Uterus (tissue), 2 donors: ENCODE measurements at regions not wholly inside any gene's neighbourhood (a gene's known extent, or its start where the extent isn't known, plus 50 kb on each side); places are given as distances from the start of the nearest gene placed in this dataset.

Experiments
- CTCF ChIP-seq, 4 experiments: fragments of 200-600 bp in 2 of 4; fragments of 450-650 bp in 2 of 4; sonication (generic) in 2 of 4; IDR thresholded peaks; one replicate each; pipeline ENCODE4 v1.5.1; 2016 to 2019; ENCODE audit warnings: antibody characterized with exemption in 4 of 4, mild to moderate bottlenecking in 2 of 4, moderate library complexity in 1 of 4
- POLR2A ChIP-seq, 2 donors: fragments of 450-650 bp; IDR thresholded peaks; one replicate each; pipeline ENCODE4 v1.6.1; 2016; ENCODE audit warnings: antibody characterized with exemption in 2 of 2, mild to moderate bottlenecking in 1 of 2, moderate library complexity in 1 of 2

GRCh38 chr1:69223156-69223555, 344.6 kb upstream of the LRRC7 start:
- TF ChIP-seq CTCF (IDR thresholded peaks at IDR 0.05), result no peak
- TF ChIP-seq POLR2A (IDR thresholded peaks at IDR 0.05), result no peak
